GM19238 (cell line): ENCODE measurements at regions not wholly inside any gene's neighbourhood (a gene's known extent, or its start where the extent isn't known, plus 50 kb on each side); places are given as distances from the start of the nearest gene placed in this dataset.

Source experiments
- DNase-seq: peaks from one replicate; pipeline ENCODE4 v3.0.0; 2011; ENCODE audit warnings: low spot score; ENCODE audit not compliant: insufficient read length

GRCh38 chr12:115648463-115648862, 629.0 kb downstream of the MED13L start:
- no peak for DNase-seq

GRCh38 chr12:115646210-115646609, 631.3 kb downstream of the MED13L start:
- DNase-seq = no peak

DNA sequence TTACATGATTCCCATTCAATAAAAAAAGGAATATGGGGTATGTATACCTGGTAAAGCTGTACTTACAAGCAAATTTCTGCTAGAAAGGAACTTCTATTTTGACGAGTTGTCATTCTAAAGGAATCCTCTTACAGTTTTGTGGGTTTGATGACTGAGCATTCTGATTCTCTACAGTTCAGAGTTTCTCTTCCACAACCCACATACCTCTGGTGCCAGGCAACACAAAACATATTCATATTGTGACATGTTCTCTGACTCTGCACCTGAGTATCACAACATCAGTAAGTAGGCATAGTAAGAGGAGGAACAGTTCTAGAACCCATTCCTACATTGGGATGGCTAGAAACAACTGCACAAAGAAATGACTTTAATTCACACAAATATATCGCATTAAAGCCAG, 636.6 kb downstream of the MED13L start:
- DNase-seq = no peak

- DNase-seq = no peak
Observed at GRCh38 chr12:115639648-115640012, 637.9 kb downstream of the MED13L start.

DNA sequence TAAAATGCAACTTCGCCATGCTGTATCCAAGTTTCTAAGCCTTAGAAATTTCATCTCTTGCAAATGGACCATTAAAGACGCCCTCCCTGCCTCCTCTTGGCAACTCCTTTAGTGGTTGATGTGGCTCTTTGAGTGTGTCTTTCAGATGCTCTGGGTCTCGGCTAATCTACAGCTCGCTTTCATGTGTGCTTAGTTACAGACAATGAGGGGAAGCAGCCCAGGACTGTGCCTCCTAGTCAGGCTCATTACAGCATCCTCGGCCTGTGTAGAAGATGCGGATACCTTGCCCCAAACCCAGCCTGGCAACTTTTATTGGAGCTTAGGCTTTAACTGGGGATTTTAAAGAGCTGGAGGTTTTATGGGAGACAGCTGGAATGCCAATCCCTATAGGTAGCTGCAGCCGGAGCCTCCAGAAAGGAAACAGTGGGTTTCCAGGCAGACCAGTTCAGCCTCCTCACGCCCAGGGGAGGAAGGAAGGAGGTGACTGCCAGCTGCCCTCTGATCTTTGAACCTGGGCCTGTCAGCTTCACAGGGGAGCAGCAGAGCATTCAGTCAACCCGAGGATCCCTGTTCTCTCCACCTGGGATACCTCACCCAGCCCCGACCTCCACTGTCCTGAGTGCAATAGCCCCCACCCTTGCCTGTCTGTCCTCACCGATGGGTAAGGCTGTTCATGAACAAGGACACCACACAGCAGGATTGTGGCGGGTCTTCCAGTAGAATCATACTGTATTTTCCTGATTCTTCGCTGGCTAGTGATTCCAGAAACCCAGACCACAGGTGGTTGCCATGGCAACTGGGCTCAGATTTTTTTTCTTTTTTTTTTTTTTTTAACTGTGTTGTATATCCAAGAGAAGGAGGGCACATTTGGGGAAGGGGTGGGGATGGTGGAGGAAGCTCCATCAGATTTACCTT, 638.5 kb downstream of the MED13L start:
- DNase-seq = no peak

DNA sequence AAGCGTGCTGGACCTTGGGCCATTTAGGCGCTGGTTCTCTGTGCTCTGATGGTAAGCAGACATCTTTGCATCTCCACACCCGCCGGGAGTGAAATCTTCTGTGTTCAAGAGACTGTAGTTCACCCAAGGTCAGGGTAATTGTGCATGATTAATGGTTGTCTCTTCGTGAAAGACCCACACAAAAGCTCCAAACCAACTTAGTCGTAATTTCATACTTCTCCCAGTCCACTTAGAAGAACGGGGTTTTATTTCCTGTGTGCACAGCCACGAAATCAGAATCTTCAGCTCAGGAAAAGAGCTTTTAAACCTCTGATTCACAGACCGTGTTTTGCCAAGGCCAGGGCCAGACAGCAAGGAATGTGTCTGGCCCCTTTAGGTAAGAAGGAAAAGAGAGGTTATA, 640.9 kb downstream of the MED13L start:
- DNase-seq = no peak

GRCh38 chr12:115632308-115632707, 645.2 kb downstream of the MED13L start:
- DNase-seq = no peak

- no peak for DNase-seq
Observed at GRCh38 chr12:115630136-115630535, 647.4 kb downstream of the MED13L start.

GRCh38 chr12:115626210-115626609, 651.3 kb downstream of the MED13L start:
- no peak for DNase-seq

DNA sequence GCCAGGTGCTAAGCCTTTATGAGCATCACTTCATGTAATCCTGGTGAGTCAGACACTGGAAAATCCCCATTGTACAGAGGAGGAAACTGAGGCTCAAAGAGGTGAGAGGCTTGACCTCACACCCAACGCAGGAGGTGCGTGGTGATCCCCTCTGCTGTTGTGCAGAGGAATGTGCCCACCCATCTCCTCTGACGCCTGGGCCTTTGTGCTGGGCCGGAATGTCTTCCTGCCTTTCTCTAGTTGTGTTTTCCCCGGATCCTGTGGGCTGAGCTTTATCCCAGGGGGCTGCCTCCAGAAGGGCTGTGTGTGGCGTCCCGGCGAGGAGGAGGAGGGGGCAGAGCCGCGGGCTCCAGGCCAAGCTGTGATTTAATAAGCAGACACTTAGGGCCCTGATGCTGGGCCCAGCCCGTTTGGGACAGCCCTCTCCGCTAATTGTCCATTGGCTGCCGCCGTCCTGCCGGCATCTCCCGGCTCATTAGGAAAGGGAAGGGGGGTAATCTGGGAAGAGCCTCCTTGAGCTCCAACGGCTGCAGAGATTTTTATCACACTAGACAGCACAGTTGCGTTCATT, 653.6 kb downstream of the MED13L start:
- DNase-seq = no peak

DNA sequence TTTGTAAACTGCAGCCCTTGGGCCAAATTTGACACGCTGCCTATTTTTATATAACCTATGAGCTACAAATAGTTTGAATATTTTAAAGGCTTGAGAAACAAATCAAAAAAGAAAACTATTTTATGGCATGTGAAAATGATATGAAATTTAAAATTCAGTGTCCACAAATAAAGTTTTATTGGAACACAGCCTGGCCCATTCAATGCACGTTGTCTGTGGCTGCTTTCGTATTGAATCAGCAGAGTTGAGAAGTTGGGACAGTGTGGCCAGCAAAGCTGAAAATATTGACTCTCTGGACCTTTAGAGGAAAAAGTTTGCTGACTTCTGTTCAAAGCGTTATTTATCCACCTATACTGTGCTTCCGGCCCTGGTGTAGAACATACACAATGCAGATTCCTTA, 654.2 kb downstream of the MED13L start:
- no peak for DNase-seq

DNA sequence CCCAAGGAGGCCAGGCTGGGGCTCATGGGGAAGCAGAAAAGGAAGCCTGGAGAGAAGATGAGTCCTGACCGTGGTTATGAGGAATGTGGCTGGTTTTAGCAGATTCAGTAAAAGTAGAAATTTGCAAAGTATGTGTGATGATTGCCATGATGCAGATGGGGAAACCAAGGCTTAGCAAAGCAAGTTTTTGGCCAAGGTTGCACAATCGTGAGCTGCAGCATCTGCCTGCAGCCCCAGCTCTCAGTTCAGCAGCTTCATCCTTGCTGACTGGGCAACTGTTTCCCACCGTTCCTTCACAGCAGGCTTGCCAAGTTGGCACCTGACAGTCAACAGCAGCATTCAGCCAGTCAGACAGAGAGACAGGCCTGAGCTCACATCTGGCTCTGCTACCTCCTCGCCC, 656.7 kb downstream of the MED13L start:
- DNase-seq = no peak

GRCh38 chr12:115619889-115620288, 657.6 kb downstream of the MED13L start:
- DNase-seq = no peak

DNA sequence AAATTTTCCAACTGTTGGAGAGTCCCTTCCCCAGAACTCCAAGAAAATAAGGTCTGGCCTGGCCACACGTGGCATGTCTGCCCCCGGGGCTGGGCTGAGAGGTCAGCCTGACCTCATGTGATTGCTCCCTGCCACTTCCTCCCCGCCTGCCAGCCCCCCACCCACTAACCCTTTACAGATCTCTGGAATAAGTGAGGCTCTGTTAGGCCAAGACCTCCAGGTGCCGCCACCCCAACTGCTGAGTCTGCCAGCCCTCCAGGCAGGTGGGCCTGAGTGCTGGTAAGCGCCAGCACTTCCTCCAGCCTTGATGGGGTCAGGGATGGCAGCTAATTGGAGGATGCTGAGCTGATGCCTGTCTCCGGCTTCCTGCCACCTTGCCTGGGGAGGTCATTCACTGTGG, 658.4 kb downstream of the MED13L start:
- no peak for DNase-seq

DNA sequence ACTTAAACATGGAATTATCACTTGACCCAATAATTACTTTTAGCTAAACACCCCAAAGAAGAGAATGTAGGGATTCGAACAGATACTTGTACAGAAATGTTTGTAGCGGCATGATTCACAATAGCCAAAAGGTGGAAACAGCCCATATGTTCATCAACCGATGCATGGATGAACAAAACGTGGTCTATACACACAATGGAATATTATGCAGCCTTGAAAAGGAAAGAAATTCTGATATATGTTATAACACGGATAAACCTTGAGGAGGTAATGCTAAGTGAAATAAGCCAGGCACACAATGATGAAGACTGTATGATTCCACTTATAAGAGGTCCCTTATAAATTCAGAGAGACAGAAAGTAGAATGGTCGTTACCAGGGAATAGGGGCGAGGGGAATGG, 659.4 kb downstream of the MED13L start:
- no peak for DNase-seq

DNA sequence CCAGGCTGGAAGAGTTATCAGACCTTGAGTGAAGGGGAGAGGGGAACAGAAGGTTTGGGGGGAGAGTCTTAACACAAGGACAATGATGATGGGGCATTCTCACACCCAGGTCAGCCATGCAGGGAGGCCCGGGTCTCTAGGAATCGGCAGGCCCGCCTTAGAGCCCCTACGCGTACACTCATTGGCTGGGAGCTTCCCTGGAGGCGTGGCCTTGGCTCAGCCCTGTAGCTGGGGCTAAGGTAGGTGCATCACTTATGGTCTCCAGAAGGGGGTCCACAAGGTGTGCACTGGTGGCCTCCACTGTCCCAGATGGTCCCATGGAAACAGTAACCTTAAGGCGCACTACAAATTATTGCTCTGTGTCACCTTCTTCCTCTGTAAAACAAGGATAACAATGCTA, 660.1 kb downstream of the MED13L start:
- no peak for DNase-seq

DNA sequence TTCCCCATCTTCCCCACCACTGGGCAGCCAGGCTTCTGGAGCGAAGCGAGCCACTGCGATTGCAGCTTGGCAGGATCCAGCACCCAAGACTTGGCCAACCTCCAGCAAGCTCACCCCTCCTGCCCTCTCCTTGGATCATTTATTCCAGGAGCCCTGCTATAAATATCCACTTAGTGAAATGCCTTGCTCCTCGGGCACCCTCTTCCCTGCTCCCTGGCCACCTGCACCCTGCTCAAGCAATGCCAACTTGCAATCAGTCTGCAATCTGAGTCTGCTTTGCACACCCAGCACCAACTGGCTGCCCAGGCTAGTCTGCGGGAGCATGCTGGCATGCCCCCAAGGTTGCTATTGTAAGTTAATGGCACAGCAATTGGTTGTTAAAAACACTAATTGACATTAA, 666.0 kb downstream of the MED13L start:
- DNase-seq = no peak

GRCh38 chr12:115609347-115609746, 668.1 kb downstream of the MED13L start:
- DNase-seq = no peak

GRCh38 chr12:115606040-115606439, 671.5 kb downstream of the MED13L start:
- no peak for DNase-seq

DNA sequence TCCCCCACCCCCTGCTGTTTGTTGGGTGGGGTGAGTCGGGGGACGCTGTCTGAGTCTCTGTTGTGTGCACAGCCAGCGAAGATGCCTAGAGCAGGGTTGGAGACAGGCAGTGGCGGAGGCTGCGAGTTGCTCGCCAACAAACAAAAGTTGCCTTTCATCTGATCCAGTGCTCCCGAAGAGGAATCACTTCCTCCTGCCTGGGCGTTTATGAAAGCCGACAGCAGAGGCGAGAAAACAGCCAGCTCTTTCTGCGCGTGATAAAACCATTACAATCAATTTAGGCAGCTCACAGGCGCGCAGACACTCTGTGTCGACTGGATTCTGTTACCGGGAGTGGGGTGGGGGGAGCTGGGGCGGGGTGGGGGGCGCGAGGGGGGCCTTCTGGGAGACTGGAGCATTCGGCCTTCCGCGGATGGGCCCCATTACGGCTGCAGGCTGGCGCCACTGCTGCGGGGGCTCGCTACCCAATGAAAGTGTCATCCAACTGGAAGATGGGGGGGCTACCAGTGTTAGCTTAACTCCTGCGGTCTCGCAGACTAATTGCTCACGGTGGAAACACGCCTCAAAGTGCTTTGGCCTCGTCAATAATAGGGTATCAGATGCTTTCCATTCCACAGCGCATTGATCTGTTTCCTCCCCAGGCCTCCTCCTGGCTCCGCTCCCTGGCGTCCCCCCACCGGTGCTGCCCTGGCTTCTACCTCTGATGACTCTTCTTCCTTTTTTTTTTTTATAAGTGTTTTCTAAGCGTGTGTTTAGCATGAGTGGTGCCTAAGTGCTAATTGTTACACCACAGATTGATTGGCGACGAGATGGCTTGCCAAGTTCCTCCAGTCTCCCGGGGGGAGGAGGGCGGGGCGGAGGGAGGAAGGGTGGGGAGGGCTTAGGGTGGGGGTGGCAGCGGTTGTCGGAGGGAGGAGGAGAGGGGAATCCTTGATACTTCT, 678.4 kb downstream of the MED13L start:
- no peak for DNase-seq

DNA sequence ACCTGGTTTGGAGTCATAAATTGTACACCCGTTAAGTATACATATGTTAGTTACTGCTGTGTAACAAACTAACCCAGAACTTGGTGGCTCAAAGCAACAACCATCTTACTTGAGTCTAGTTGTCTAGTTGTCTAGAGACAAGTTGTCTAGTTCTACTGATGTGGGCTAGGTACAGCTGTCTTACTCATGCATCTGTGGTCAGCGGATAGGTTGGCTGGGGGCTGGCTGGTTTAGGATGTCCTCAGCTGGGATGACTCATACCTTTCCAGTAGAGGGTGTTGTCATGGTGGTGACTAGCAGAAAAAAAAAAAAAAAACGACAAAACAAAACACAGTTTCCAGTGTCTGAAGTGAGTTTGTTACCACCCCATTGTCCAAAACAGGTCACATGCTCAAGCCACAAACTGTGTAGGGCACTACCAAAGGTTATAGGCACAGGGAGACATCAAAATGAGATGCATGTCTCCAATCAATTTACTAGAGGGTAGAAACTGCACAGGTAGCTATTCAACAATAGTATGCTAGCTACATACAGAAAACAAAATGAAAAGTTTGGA, 680.3 kb downstream of the MED13L start:
- DNase-seq = no peak

- no peak for DNase-seq
Observed at GRCh38 chr12:115588131-115588530, 689.4 kb downstream of the MED13L start.
